ENCODE measurements at regions not wholly inside any gene's neighbourhood (a gene's known extent, or its start where the extent isn't known, plus 50 kb on each side); places are given as distances from the start of the nearest gene placed in this dataset.

DNA sequence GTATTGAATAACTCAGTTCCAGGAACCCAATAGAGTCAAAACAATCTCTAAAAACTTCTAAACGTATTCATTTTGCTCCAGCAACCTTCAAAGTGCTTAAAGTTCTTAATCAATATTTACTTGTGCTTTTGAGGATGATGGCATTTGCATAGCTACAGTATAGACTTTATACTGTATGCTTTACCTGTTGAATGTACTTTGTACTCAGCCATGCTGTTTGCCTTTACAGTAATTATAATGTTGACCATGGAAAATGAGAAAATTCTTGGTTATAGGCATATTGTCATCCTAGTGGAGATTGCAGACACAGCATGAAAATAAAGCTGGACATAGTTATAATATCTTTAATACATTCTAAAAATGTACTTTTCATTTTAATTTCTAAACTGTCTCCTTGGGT, 762.7 kb upstream of the PHF14 start:
- TF ChIP-seq, protein P1, sequence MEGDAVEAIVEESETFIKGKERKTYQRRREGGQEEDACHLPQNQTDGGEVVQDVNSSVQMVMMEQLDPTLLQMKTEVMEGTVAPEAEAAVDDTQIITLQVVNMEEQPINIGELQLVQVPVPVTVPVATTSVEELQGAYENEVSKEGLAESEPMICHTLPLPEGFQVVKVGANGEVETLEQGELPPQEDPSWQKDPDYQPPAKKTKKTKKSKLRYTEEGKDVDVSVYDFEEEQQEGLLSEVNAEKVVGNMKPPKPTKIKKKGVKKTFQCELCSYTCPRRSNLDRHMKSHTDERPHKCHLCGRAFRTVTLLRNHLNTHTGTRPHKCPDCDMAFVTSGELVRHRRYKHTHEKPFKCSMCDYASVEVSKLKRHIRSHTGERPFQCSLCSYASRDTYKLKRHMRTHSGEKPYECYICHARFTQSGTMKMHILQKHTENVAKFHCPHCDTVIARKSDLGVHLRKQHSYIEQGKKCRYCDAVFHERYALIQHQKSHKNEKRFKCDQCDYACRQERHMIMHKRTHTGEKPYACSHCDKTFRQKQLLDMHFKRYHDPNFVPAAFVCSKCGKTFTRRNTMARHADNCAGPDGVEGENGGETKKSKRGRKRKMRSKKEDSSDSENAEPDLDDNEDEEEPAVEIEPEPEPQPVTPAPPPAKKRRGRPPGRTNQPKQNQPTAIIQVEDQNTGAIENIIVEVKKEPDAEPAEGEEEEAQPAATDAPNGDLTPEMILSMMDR (IDR thresholded peaks at IDR 0.05; ENCODE audit: borderline replicate concordance, insufficient read depth, low read depth, low read length), result no peak
- no peak overlapping the region for H3K4me3 ChIP-seq (ENCODE audit: low read depth, low read length)

DNA sequence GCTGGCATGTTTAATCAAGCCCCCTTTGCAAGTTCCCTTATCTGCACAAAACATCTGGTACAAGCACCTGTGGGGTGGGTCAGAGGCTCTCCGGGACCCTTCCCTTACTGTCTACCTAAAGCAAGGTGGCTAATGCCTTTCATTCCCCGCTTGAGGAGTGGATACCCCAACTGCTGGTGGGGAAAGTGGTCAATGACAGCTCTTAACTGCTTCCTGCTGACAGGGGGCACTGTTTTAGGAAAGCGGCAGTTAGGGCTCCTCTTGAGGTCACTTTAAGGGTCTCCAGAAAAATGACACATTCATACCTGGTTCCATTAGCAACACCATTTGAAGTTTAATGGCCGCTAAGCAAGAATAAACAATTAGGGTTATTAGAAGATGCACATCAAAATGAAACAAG, 761.8 kb upstream of the PHF14 start:
- TF ChIP-seq, protein P1 (IDR thresholded peaks at IDR 0.05; ENCODE audit: borderline replicate concordance, insufficient read depth, low read depth, low read length), result no peak
- H3K4me3 ChIP-seq (ENCODE audit: low read depth, low read length), result no peak overlapping the region

DNA sequence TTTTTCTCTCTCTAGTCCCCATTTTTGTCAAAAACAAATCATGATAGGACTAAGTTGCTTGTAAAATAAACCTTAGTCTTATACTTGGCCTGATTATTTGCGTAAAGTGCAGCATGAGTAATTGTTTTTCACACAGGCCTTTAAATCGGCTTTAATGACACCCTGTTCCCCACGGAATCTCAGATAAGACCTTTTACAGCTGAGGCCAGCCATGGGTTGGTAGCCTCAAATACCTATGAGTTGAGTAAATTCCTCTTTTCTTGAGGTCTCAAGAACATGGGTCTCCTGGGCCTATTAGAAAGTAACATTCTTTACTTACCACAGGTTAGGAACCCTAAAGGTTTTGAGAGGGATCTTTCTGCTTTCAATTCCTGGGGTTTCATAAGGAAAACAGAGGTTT, 761.0 kb upstream of the PHF14 start:
- no peak overlapping the region for H3K4me3 ChIP-seq (ENCODE audit: low read depth, low read length)
- TF ChIP-seq, protein P1 (IDR thresholded peaks at IDR 0.05; ENCODE audit: borderline replicate concordance, insufficient read depth, low read depth, low read length), result no peak

DNA sequence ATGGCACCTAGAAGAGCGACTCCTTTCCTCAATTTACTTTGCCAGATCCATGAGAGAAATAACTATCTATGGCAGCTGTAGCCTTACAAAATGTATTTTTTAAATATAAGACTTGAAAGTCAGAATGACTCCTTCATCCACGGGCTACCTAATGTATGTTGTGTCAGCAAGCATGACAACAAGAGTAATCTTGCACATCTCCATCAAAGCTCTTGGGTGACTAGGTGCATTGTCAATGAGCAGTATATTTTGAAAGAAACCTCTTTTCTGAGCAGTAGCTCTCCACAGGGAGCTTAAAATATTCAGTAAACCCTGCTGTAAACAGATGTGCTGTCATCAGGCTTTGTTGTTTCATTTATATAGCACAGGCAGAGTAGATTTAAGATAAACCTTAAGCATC, 757.2 kb upstream of the PHF14 start:
- H3K4me3 ChIP-seq (ENCODE audit: low read depth, low read length), result no peak overlapping the region
- TF ChIP-seq, protein P1 (IDR thresholded peaks at IDR 0.05; ENCODE audit: borderline replicate concordance, insufficient read depth, low read depth, low read length), result no peak

DNA sequence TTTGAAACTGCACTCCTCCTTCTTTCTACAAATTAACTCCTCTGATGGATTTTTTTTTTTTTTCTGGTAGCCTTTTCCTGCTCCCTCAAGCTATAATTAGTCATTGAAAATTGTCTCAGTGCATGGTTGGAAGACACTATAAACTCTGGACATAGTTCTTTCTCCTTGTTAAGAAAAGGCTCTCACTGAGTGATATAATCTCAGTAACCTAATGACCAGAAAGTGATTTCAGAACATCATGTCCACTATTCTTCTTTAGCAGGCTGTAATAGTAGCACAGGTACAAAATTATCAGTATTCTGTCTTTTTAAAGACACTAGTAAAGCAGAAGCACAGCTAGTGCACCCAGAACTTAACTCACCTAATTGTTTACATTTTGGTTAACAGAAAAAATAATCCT, 752.6 kb upstream of the PHF14 start:
- TF ChIP-seq, protein P1 (IDR thresholded peaks at IDR 0.05; ENCODE audit: borderline replicate concordance, insufficient read depth, low read depth, low read length), result no peak
- no peak overlapping the region for H3K4me3 ChIP-seq (ENCODE audit: low read depth, low read length)

DNA sequence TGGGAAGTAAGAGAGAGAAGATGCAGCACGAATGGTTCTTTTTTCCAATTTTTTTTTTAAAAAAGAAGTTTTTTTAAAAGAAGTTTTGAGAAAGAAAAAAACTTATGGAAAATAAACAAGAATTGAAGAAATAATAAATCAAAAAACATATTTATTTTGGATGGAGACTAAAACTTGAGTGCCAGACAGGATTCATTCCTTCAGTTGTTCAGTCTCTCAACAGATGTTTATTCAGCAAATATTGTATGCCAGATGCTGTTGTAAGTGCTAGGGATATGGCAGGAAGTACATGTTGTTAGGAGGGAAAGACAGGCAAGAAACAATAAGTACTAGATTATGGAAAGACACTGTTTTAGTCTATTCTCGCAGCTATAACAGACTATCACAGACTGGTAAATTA, 750.7 kb upstream of the PHF14 start:
- H3K4me3 ChIP-seq (ENCODE audit: low read depth, low read length), result no peak overlapping the region
- TF ChIP-seq, protein P1 (IDR thresholded peaks at IDR 0.05; ENCODE audit: borderline replicate concordance, insufficient read depth, low read depth, low read length), result no peak

DNA sequence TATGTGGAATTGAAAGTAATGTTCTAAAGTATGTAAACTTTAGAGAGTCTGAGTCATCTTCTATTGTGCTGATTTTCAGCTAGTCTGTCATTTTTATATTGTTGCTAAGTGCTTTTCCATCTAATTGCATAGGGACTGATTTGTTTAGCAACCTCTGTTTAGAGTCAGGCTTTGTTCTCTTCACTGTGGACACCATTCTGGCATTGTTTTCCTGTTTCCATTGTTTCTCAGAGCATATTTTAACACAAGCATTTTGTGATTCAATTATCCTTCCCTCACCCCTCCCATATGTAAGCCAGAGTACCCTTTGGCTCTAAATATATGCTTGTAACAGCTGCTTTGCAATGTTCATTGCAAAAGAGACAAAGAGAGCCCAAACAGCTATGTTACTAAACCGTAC, 748.4 kb upstream of the PHF14 start:
- H3K4me3 ChIP-seq (ENCODE audit: low read depth, low read length), result no peak overlapping the region

More for the DNA sequence above, 748.4 kb upstream of the PHF14 start:
- TF ChIP-seq, protein P1 (IDR thresholded peaks at IDR 0.05; ENCODE audit: borderline replicate concordance, insufficient read depth, low read depth, low read length), result no peak
